ENCODE measurements at regions not wholly inside any gene's neighbourhood (a gene's known extent, or its start where the extent isn't known, plus 50 kb on each side); places are given as distances from the start of the nearest gene placed in this dataset.

- TF ChIP-seq CTCF (IDR thresholded peaks at IDR 0.05), result no peak
- no peak for TF ChIP-seq POLR2A (IDR thresholded peaks at IDR 0.05)
Measured at GRCh38 chr2:12399240-12399639, 317.5 kb upstream of the TRIB2 start.

Measured in Peyer's patch (tissue), 4 donors.